Stomach (tissue), 8 donors: ENCODE measurements at regions not wholly inside any gene's neighbourhood (a gene's known extent, or its start where the extent isn't known, plus 50 kb on each side); places are given as distances from the start of the nearest gene placed in this dataset.
A peak's percentile ranks its signal among the peaks of the same experiment; 100 is the strongest.

ENCODE experiments used
- DNase-seq, 2 donors: peaks; one replicate each; pipeline versions ENCODE4 v3.0.0 to v3.0.0-alpha.2; 2013 to 2019
- H3K27ac ChIP-seq, 5 donors: fragments of 200-600 bp in 4 of 5; sonication (generic) in 4 of 5; one replicate each; pipeline ENCODE4 v1.5.1; 2013 to 2019; ENCODE audit warnings: mild to moderate bottlenecking in 1 of 5, moderate library complexity in 1 of 5
- H3K27me3 ChIP-seq, 3 donors: fragments of 200-600 bp; sonication (generic); one replicate each; pipeline ENCODE4 v1.5.1; 2017 to 2019; ENCODE audit warnings: mixed run types in 1 of 3
- H3K36me3 ChIP-seq, 4 donors: fragments of 200-600 bp; sonication (generic); 1 replicate in 3 of 4; 2 replicates in 1 of 4; pipeline ENCODE4 v1.5.1; 2016 to 2019
- H3K4me1 ChIP-seq, 4 donors: fragments of 200-600 bp; sonication (generic); one replicate each; pipeline ENCODE4 v1.5.1; 2016 to 2019
- H3K4me3 ChIP-seq, 4 donors: fragments of 200-600 bp; sonication (generic) in 3 of 4; one replicate each; pipeline ENCODE4 v1.5.1; 2016 to 2019; ENCODE audit warnings: mild to moderate bottlenecking in 1 of 4
- H3K9me3 ChIP-seq, 4 donors: fragments of 200-600 bp; sonication (generic); one replicate each; pipeline ENCODE4 v1.5.1; 2016 to 2019
- CTCF ChIP-seq, 7 experiments: fragments of 450-650 bp in 4 of 7; fragments of 200-600 bp in 3 of 7; sonication (generic) in 3 of 7; IDR thresholded peaks; one replicate each; pipeline ENCODE4 v1.5.1; 2016 to 2019; ENCODE audit warnings: antibody characterized with exemption in 7 of 7, control low read depth in 2 of 7, mild to moderate bottlenecking in 1 of 7
- EP300 ChIP-seq: sonication (generic); formaldehyde crosslinking; IDR thresholded peaks from one replicate; pipeline ENCODE4 v1.6.1; 2017; ENCODE audit warnings: antibody characterized with exemption
- POLR2A ChIP-seq, 4 donors: fragments of 450-650 bp; IDR thresholded peaks; one replicate each; pipeline ENCODE4 v1.6.1; 2016; ENCODE audit warnings: antibody characterized with exemption in 4 of 4, control low read depth in 2 of 4, mild to moderate bottlenecking in 1 of 4, moderate library complexity in 1 of 4
- POLR2AphosphoS5 ChIP-seq, 3 donors: sonication (generic); formaldehyde crosslinking; IDR thresholded peaks; one replicate each; pipeline ENCODE4 v1.6.1; 2016; ENCODE audit warnings: antibody characterized with exemption in 3 of 3
- WGBS, 5 donors: extraction: QIAGEN DNeasy Blood & Tissue Kit in 3 of 5; methylation state at CpG; one replicate each; pipeline versions ENCODE4 v1.1.5 to v1.1.7; 2013 to 2018; 5-methylcytosine and 5-hydroxymethylcytosine counted together
- intact Hi-C: fragments of 100-400 bp; cut with DNase I; formaldehyde crosslinking; loops from one replicate; pipeline ENCODE4 v1.15.1; 2023; ENCODE audit warnings: low total_unique reads
- donor health status: healthy with polysubstance abuse.
- donor health status: Bipolar disorder and iron deficiency.
- donor health status: healthy.

- H3K4me3 ChIP-seq = no peak overlapping the region
- H3K9me3 ChIP-seq = no peaks in the 10 kb centered on the region
- no peak overlapping the region for H3K27ac ChIP-seq
- intact Hi-C loops = loop anchor here (5.0 kb wide), 1 partner anchor 118 kb away; no protein-coding TSS in a partner anchor
- no peaks in the 10 kb centered on the region for H3K36me3 ChIP-seq
- peak in 5 of 7 experiments; percentile 53 to 85 (median 68) for TF ChIP-seq CTCF (IDR thresholded peaks at IDR 0.05)
- no peak for TF ChIP-seq EP300
- peak in 2 of 3 donors; percentile 26 to 46 for TF ChIP-seq POLR2AphosphoS5 (IDR thresholded peaks at IDR 0.05)
- peaks cover 0 to 14% (median 3%) of the 10 kb centered on the region in 4 donors for H3K4me1 ChIP-seq
- 8 to 19% (median 11%) methylated on average over 6 of the region's 6 CpGs for WGBS, 5 donors
- H3K27me3 ChIP-seq = no peaks in the 10 kb centered on the region
- peak; percentile 66 to 91 for DNase-seq
These were observed 69.9 kb upstream of the GOLIM4 start for GRCh38 chr3:168165390-168166269.

GRCh38 chr3:168162172-168162571, 66.4 kb upstream of the GOLIM4 start:
- peak overlapping the region in 2 of 5 donors; percentile 52 to 60 for H3K27ac ChIP-seq
- H3K4me3 ChIP-seq = no peak overlapping the region
- H3K36me3 ChIP-seq = no peaks in the 10 kb centered on the region
- peak in 1 of 2 donors; percentile 21 for DNase-seq
- no peaks in the 10 kb centered on the region for H3K27me3 ChIP-seq
- intact Hi-C loops = no loop called here
- H3K4me1 ChIP-seq = peaks cover 0 to 14% (median 3%) of the 10 kb centered on the region in 4 donors
- TF ChIP-seq POLR2AphosphoS5 (IDR thresholded peaks at IDR 0.05) = no peak
- no peak for TF ChIP-seq POLR2A (IDR thresholded peaks at IDR 0.05)
- no peak for TF ChIP-seq EP300
- no peak for TF ChIP-seq CTCF (IDR thresholded peaks at IDR 0.05)
- WGBS, 5 donors = 65 to 78% (median 74%) methylated on average over 1 of the region's 1 CpG
- H3K9me3 ChIP-seq = no peaks in the 10 kb centered on the region

- H3K36me3 ChIP-seq = no peaks in the 10 kb centered on the region
- 53 to 80% (median 72%) methylated on average over 4 of the region's 4 CpGs for WGBS, 5 donors
- intact Hi-C loops = no loop called here
- no peak overlapping the region for H3K4me3 ChIP-seq
- no peaks in the 10 kb centered on the region for H3K27me3 ChIP-seq
- peaks cover 0 to 14% (median 3%) of the 10 kb centered on the region in 4 donors for H3K4me1 ChIP-seq
- peak in 1 of 2 donors; percentile 64 for DNase-seq
- no peaks in the 10 kb centered on the region for H3K9me3 ChIP-seq
- TF ChIP-seq POLR2A (IDR thresholded peaks at IDR 0.05) = no peak
- TF ChIP-seq POLR2AphosphoS5 (IDR thresholded peaks at IDR 0.05) = peak in 1 of 3 donors; percentile 32
- peak overlapping the region in 2 of 5 donors; percentile 52 to 60 for H3K27ac ChIP-seq
These were observed 66.0 kb upstream of the GOLIM4 start for GRCh38 chr3:168161696-168162095.

- Histone ChIP-seq H3K27me3 (no peaks in the 10 kb centered on the region), H3K4me1 (peaks cover 0 to 12% (median 0%) of the 10 kb centered on the region in 4 donors), H3K4me3 (no peak overlapping the region), H3K27ac (no peak overlapping the region), H3K9me3 (peaks cover 0 to 3% (median 2%) of the 10 kb centered on the region in 4 donors), H3K36me3 (no peaks in the 10 kb centered on the region)
- no peak for TF ChIP-seq POLR2AphosphoS5 (IDR thresholded peaks at IDR 0.05)
- TF ChIP-seq CTCF (IDR thresholded peaks at IDR 0.05) = no peak
- no peak for TF ChIP-seq POLR2A (IDR thresholded peaks at IDR 0.05)
- TF ChIP-seq EP300 = no peak
- 93 to 99% (median 97%) methylated on average over 2 of the region's 2 CpGs for WGBS, 5 donors
- intact Hi-C loops = loop anchor here (10.0 kb wide), 1 partner anchor 53 kb away; no protein-coding TSS in a partner anchor
- DNase-seq = no peak
These were observed 62.2 kb upstream of the GOLIM4 start for GRCh38 chr3:168157903-168158302.
